HG02870 (cell line): ENCODE measurements at regions not wholly inside any gene's neighbourhood (a gene's known extent, or its start where the extent isn't known, plus 50 kb on each side); places are given as distances from the start of the nearest gene placed in this dataset.
A peak's percentile ranks its signal among the peaks of the same experiment; 100 is the strongest.
"Not testable (repeated sequence)": the region's sequence is repeated elsewhere in the genome, so short reads cannot be mapped to it uniquely, and the experiment has no call there.

Experiments
- ATAC-seq: cut with Tn5 transposase; IDR thresholded peaks from one replicate; pipeline ENCODE4 v1.9.1; 2021; ENCODE audit warnings: mild to moderate bottlenecking, moderate library complexity; ENCODE audit not compliant: unreplicated experiment

- ATAC-seq = no peak
These were observed 790.4 kb upstream of the GALNTL6 start for GRCh38 chr4:171022824-171023230.

GRCh38 chr4:171017593-171017992 lies 795.6 kb upstream of the GALNTL6 start:
- ATAC-seq = no peak

GRCh38 chr4:171016145-171016544 lies 797.1 kb upstream of the GALNTL6 start:
- no peak for ATAC-seq

GRCh38 chr4:171015441-171015840 lies 797.8 kb upstream of the GALNTL6 start:
- no peak for ATAC-seq

GRCh38 chr4:171007618-171008390 lies 805.4 kb upstream of the GALNTL6 start:
- no peak for ATAC-seq

- no peak for ATAC-seq
These were observed 811.0 kb upstream of the GALNTL6 start for GRCh38 chr4:171002246-171002645.

- peak; percentile 96 for ATAC-seq
These were observed 822.1 kb upstream of the GALNTL6 start for GRCh38 chr4:170990989-170991589.

GRCh38 chr4:170988446-170988845 lies 824.8 kb upstream of the GALNTL6 start:
- no peak for ATAC-seq

GRCh38 chr4:170979736-170980135 lies 833.5 kb upstream of the GALNTL6 start:
- no peak for ATAC-seq

- no peak for ATAC-seq
These were observed 834.2 kb upstream of the GALNTL6 start for GRCh38 chr4:170978990-170979389.

GRCh38 chr4:170949084-170949483 lies 859.3 kb upstream of the AADAT start:
- no peak for ATAC-seq

- no peak for ATAC-seq
These were observed 850.4 kb upstream of the AADAT start for GRCh38 chr4:170940043-170940724.

- ATAC-seq = no peak
These were observed 848.8 kb upstream of the AADAT start for GRCh38 chr4:170938588-170938987.

GRCh38 chr4:170931321-170931720 lies 841.6 kb upstream of the AADAT start:
- no peak for ATAC-seq

GRCh38 chr4:170888660-170889059 lies 798.9 kb upstream of the AADAT start:
- no peak for ATAC-seq

GRCh38 chr4:170887396-170887795 lies 797.6 kb upstream of the AADAT start:
- ATAC-seq = no peak

- no peak for ATAC-seq
These were observed 795.3 kb upstream of the AADAT start for GRCh38 chr4:170884969-170885570.

- ATAC-seq = not testable (repeated sequence)
These were observed 791.9 kb upstream of the AADAT start for GRCh38 chr4:170881646-170882045.

GRCh38 chr4:170875868-170876267 lies 786.1 kb upstream of the AADAT start:
- no peak for ATAC-seq

GRCh38 chr4:170872794-170873193 lies 783.0 kb upstream of the AADAT start:
- no peak for ATAC-seq

GRCh38 chr4:170868170-170868569 lies 778.4 kb upstream of the AADAT start:
- ATAC-seq = no peak

- no peak for ATAC-seq
These were observed 764.3 kb upstream of the AADAT start for GRCh38 chr4:170854097-170854496.
